Activated CD8-positive, alpha-beta T cell treated with anti-CD3 and anti-CD28 coated beads for 36 hours (primary cell): ENCODE measurements at regions not wholly inside any gene's neighbourhood (a gene's known extent, or its start where the extent isn't known, plus 50 kb on each side); places are given as distances from the start of the nearest gene placed in this dataset.

Source experiments
- ATAC-seq: fragments of 200-7000 bp; cut with Tn5 transposase; one replicate; pipeline ENCODE4 v1.10.0; 2021; ENCODE audit warnings: mild to moderate bottlenecking, moderate library complexity
- CTCF ChIA-PET: fragments of 350-600 bp; sonication (Branson Sonifier 250); formaldehyde crosslinking; loops from one replicate; lab custom pipeline; 2021; ENCODE audit warnings: antibody characterized with exemption; lab: Charles Lee
- POLR2A ChIA-PET: fragments of 350-600 bp; sonication (Branson Sonifier 250); formaldehyde crosslinking; loops from one replicate; lab custom pipeline; 2021; ENCODE audit warnings: antibody characterized with exemption; lab: Charles Lee
- DNase-seq: peaks from one replicate; pipeline ENCODE4 v3.0.0-alpha.2; 2020
- H3K27ac Mint-ChIP-seq: one replicate; pipeline ENCODE4 v1.8.0; 2021; ENCODE audit warnings: mild to moderate bottlenecking, mixed read lengths
- H3K27me3 Mint-ChIP-seq: one replicate; pipeline ENCODE4 v1.8.0; 2021; ENCODE audit warnings: mixed read lengths
- H3K36me3 Mint-ChIP-seq: one replicate; pipeline ENCODE4 v1.8.0; 2021; ENCODE audit warnings: low read depth, mixed read lengths
- H3K4me1 Mint-ChIP-seq: one replicate; pipeline ENCODE4 v1.8.0; 2021; ENCODE audit warnings: low read depth, mixed read lengths
- H3K4me3 Mint-ChIP-seq: one replicate; pipeline ENCODE4 v1.8.0; 2021; ENCODE audit warnings: mild to moderate bottlenecking, moderate library complexity, mixed read lengths
- H3K9me3 Mint-ChIP-seq: one replicate; pipeline ENCODE4 v1.8.0; 2021; ENCODE audit warnings: mixed read lengths
- intact Hi-C: fragments of 100-400 bp; cut with micrococcal nuclease; formaldehyde crosslinking; loops from one replicate; pipeline ENCODE4 v1.10.0; 2022
- TF ChIP-seq, protein P1 (sequence below): fragments of 200-600 bp; IDR thresholded peaks from one replicate; pipeline ENCODE4 v1.8.0; 2022; ENCODE audit warnings: antibody characterized with exemption, mild to moderate bottlenecking

DNA sequence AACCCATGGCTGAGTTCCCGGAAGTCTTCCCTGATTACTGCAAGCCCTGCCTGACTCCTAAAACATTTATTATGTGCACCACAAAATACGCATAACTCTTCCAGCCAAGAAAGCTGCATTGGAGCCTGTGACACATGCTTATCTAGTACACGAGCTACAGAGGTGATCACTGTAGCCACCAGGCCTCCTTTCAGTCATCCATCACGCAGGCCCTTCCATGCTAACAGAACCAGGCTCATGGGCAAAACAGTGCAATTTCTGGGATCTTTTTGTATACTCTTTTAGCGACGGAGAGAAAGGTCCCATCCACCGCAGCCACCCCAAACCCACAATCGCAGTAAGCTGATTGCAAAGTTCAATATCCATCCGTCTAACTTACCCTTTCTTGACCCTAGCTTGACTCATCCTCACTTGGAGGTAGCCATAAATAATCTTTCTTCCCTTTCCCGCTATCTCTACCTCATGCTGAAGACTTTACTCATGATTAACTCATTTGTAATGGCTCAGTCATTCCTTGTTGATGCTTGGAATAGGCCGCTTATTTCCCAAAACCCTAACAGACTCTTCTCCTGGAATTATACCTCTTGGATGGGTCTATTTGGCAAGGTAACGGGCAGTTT is 1203.5 kb downstream of the TYW1 start:
- ATAC-seq: no peak
- TF ChIP-seq, protein P1, sequence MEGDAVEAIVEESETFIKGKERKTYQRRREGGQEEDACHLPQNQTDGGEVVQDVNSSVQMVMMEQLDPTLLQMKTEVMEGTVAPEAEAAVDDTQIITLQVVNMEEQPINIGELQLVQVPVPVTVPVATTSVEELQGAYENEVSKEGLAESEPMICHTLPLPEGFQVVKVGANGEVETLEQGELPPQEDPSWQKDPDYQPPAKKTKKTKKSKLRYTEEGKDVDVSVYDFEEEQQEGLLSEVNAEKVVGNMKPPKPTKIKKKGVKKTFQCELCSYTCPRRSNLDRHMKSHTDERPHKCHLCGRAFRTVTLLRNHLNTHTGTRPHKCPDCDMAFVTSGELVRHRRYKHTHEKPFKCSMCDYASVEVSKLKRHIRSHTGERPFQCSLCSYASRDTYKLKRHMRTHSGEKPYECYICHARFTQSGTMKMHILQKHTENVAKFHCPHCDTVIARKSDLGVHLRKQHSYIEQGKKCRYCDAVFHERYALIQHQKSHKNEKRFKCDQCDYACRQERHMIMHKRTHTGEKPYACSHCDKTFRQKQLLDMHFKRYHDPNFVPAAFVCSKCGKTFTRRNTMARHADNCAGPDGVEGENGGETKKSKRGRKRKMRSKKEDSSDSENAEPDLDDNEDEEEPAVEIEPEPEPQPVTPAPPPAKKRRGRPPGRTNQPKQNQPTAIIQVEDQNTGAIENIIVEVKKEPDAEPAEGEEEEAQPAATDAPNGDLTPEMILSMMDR: no peak
- H3K36me3 Mint-ChIP-seq: no peaks in the 10 kb centered on the region
- CTCF ChIA-PET: no interaction called here
- no peaks in the 10 kb centered on the region for H3K4me1 Mint-ChIP-seq
- no peak overlapping the region for H3K4me3 Mint-ChIP-seq
- no peaks in the 10 kb centered on the region for H3K27me3 Mint-ChIP-seq
- POLR2A ChIA-PET: no interaction called here
- H3K9me3 Mint-ChIP-seq: peaks cover 6% of the 10 kb centered on the region
- H3K27ac Mint-ChIP-seq: no peak overlapping the region
- DNase-seq: no peak
- intact Hi-C loops: no loop called here

DNA sequence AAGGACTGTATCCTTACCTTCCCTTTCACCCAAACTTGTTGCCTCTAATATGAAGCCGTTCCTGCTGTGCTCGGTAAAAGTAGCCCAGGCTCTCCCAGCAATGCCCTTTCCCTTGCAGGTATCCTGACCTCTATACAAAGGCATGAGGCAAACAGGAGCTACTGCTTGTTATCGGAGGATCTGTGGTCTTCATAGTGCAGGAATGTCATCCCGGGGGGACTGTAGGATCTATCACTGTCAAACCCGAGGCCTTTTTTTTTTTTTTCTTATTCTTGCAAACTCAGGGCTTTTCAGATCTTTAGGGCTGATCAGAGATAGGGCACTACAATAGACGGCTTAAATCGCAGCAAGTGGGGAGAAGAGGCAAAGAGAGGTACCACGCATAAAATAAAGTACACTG is 1206.6 kb downstream of the TYW1 start:
- DNase-seq (no peak), ATAC-seq (no peak)
- CTCF ChIA-PET: no interaction called here
- TF ChIP-seq, protein P1: no peak
- intact Hi-C loops: no loop called here
- Mint-ChIP-seq H3K27me3 (no peaks in the 10 kb centered on the region), H3K27ac (no peak overlapping the region), H3K4me1 (no peaks in the 10 kb centered on the region), H3K4me3 (no peak overlapping the region), H3K9me3 (peaks cover 10% of the 10 kb centered on the region), H3K36me3 (no peaks in the 10 kb centered on the region)
- POLR2A ChIA-PET: no interaction called here

DNA sequence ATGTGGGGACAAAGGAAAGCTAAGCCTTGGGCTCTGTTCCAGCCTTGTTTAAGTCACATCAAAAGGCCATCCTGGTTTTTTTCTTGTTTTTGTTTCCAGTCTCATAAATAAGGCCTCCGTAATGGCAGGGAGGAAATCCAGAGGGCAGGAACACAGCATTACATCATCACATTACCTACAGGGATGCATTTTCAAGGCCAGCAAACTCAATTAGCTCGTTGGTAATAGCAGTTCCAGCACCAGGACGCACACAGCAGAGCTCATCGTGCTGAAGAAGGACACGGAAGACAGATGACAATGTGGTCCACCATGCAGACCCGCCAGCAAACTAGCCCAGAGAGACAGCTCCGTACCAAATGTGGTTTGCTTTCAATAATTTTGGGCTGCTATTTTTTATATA is 1209.2 kb downstream of the TYW1 start:
- Mint-ChIP-seq H3K4me3 (no peak overlapping the region), H3K4me1 (no peaks in the 10 kb centered on the region), H3K9me3 (peaks cover 12% of the 10 kb centered on the region), H3K27ac (no peak overlapping the region), H3K27me3 (no peaks in the 10 kb centered on the region), H3K36me3 (no peaks in the 10 kb centered on the region)
- TF ChIP-seq, protein P1: no peak
- ChIA-PET POLR2A (no interaction called here), CTCF (no interaction called here)
- no peak for ATAC-seq
- no peak for DNase-seq
- intact Hi-C loops: no loop called here

DNA sequence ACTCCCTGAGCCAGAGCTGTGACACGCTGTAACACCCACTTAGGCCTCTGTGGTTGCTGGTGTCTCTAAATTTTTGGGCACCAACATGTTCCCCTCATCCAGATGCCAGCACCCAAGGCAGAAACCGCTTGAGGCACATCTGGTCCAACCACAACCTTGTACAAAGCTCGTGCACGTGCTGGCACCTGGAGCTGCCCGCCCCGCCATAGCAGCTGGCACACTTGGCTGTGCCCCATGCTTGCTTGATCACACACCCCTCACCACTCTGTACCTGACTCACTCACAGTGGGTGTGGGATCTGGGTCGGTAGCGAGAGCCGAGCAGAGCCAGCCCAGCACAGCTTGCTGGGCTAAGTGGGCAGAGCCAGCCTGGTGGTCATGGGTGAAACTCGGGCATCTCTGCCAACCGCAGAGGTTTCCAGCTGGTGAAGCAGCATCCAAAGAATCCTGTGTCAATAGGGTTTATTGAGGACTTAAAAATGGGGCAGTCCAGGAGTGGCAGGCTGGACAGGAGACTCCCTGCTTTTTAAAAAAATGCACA is 1210.4 kb downstream of the TYW1 start:
- DNase-seq (no peak), ATAC-seq (no peak)
- Mint-ChIP-seq H3K27ac (no peak overlapping the region), H3K4me1 (no peaks in the 10 kb centered on the region), H3K9me3 (peaks cover 12% of the 10 kb centered on the region), H3K4me3 (no peak overlapping the region), H3K27me3 (no peaks in the 10 kb centered on the region), H3K36me3 (no peaks in the 10 kb centered on the region)
- intact Hi-C loops: no loop called here
- CTCF ChIA-PET: no interaction called here
- TF ChIP-seq, protein P1: no peak
- POLR2A ChIA-PET: no interaction called here

DNA sequence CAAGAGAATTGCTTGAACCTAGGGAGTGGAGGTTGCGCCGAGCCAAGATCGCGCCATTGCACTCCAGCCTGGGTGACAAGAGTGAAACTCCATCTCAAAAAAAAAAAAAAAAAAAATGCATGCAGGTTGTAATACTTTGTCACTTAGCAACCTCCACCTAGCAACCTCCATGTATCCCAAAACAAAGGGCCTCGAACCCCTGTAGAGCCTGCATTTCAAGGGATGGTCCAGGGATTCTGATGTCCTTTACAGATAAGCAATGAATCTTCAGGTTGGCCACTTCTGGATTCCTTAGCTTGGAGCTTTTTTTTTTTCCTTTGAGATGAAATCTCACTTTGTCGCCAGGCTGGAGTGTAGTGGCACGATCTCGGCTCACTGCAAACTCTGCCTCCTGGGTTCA is 1211.0 kb downstream of the TYW1 start:
- Mint-ChIP-seq H3K4me1 (no peaks in the 10 kb centered on the region), H3K27ac (no peak overlapping the region), H3K9me3 (peaks cover 12% of the 10 kb centered on the region), H3K27me3 (no peaks in the 10 kb centered on the region), H3K36me3 (no peaks in the 10 kb centered on the region), H3K4me3 (no peak overlapping the region)
- ATAC-seq (no peak), DNase-seq (no peak)
- CTCF ChIA-PET: no interaction called here
- POLR2A ChIA-PET: no interaction called here
- TF ChIP-seq, protein P1: no peak
- intact Hi-C loops: no loop called here
